Common myeloid progenitor, CD34-positive (primary cell): ENCODE measurements at regions not wholly inside any gene's neighbourhood (a gene's known extent, or its start where the extent isn't known, plus 50 kb on each side); places are given as distances from the start of the nearest gene placed in this dataset.

Experiments
- CTCF ChIA-PET: fragments of 350-600 bp; sonication (Branson Sonifier 250); formaldehyde crosslinking; loops from one replicate; lab custom pipeline; 2021; ENCODE audit warnings: antibody characterized with exemption; lab: Charles Lee
- POLR2A ChIA-PET: fragments of 350-600 bp; sonication (Branson Sonifier 250); formaldehyde crosslinking; loops from one replicate; lab custom pipeline; 2021; ENCODE audit warnings: antibody characterized with exemption; lab: Charles Lee
- DNase-seq, 3 donors: peaks; one replicate each; pipeline versions ENCODE4 v3.0.0 to v3.0.0-alpha.2; 2013
- H3K27ac ChIP-seq, 2 experiments: 1 replicate in 1 of 2; 2 replicates in 1 of 2; pipeline ENCODE4 v1.7.0; 2013; ENCODE audit warnings: inconsistent platforms in 2 of 2, low read length in 2 of 2, mild to moderate bottlenecking in 2 of 2, low read depth in 1 of 2, moderate library complexity in 1 of 2; ENCODE audit not compliant: severe bottlenecking in 2 of 2, insufficient read depth in 1 of 2, poor library complexity in 1 of 2
- H3K27me3 ChIP-seq, 5 experiments: replicated peaks in 2 of 5; 1 replicate in 3 of 5; 2 replicates in 2 of 5; pipeline versions ENCODE4 v1.6.1 to v1.7.0; 2013; ENCODE audit warnings: low read length in 4 of 5, mild to moderate bottlenecking in 2 of 5, moderate library complexity in 2 of 5, inconsistent platforms in 1 of 5; ENCODE audit not compliant: insufficient read depth in 5 of 5, control insufficient read depth in 4 of 5
- H3K36me3 ChIP-seq, 4 experiments: 1 replicate in 2 of 4; 2 replicates in 2 of 4; pipeline versions ENCODE4 v1.6.1 to v1.7.0; 2013; ENCODE audit warnings: low read length in 3 of 4, control low read depth in 1 of 4, mild to moderate bottlenecking in 1 of 4; ENCODE audit not compliant: control insufficient read depth in 4 of 4, insufficient read depth in 4 of 4
- H3K4me1 ChIP-seq, 4 experiments: 1 replicate in 3 of 4; 2 replicates in 1 of 4; pipeline versions ENCODE4 v1.6.1 to v1.7.1; 2013; ENCODE audit warnings: low read length in 3 of 4, mild to moderate bottlenecking in 3 of 4, control low read depth in 1 of 4, inconsistent platforms in 1 of 4, moderate library complexity in 1 of 4; ENCODE audit not compliant: control insufficient read depth in 4 of 4, insufficient read depth in 4 of 4; ENCODE audit errors: control extremely low read depth in 1 of 4
- H3K4me3 ChIP-seq, 7 experiments: 1 replicate in 4 of 7; 2 replicates in 3 of 7; pipeline versions ENCODE4 v1.5.1 to v1.7.0; 2013; ENCODE audit warnings: mild to moderate bottlenecking in 7 of 7, low read length in 6 of 7, moderate library complexity in 6 of 7, inconsistent platforms in 2 of 7, low read depth in 2 of 7, control low read depth in 1 of 7; ENCODE audit not compliant: insufficient read depth in 4 of 7, control insufficient read depth in 1 of 7; ENCODE audit errors: extremely low read depth in 1 of 7
- H3K9me3 ChIP-seq, 5 experiments: 1 replicate in 4 of 5; 2 replicates in 1 of 5; pipeline versions ENCODE4 v1.6.1 to v1.7.1; 2013; ENCODE audit warnings: low read length in 4 of 5, mild to moderate bottlenecking in 2 of 5, inconsistent platforms in 1 of 5, low read depth in 1 of 5, moderate library complexity in 1 of 5; ENCODE audit not compliant: control insufficient read depth in 4 of 5, insufficient read depth in 2 of 5; ENCODE audit errors: control extremely low read depth in 1 of 5
- WGBS: methylation state at CpG from one replicate; pipeline ENCODE4 v1.1.5; 2013; ENCODE audit not compliant: insufficient coverage; 5-methylcytosine and 5-hydroxymethylcytosine counted together

DNA sequence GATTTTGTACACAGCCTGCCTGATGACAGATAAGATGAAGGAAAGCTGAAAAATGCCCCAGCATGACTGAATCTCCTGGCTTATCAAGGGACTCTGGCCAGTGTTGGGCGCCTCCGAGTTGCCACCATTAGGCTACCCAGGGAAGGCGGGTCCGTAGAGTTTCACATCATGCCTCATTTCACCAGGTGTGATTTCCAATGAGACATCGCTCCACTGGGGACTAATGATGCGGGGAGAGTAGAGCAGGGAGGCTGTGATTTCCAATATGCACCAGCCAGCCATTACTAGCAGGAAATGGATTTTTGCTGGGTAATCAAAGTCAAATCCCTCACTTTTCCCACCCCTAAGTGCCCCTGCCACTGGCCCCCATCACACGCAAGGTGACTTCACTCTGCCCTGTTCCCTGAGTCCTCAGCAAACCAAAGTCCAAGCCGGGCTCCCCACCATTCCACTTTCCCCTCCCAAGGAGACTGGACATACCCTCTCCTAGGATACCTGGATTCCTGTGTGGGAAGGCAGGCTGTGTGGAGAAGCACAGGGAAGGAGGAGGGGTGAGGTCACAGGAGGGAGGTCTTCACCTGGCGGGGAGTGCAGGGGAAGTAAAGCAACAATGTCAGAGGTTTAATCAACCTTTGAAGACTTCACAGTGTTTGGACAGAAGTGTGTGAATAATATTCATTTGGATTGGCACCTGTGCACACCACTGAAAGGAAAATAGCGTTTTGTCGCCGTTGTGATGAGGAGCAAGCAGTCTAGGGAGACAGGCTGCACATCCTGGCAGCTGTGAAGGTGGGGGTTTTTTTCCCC is 613.3 kb upstream of the CADM1 start:
- CTCF ChIA-PET, result no interaction called here

GRCh38 chr11:116115801-116116200 is 611.6 kb upstream of the CADM1 start:
- POLR2A ChIA-PET, result no interaction called here
- no peaks in the 10 kb centered on the region for H3K4me1 ChIP-seq
- H3K27me3 ChIP-seq, result peaks cover 0 to 33% (median 5%) of the 10 kb centered on the region in 5 experiments
- DNase-seq, result no peak
- H3K36me3 ChIP-seq, result no peaks in the 10 kb centered on the region
- CTCF ChIA-PET, result no interaction called here
- H3K4me3 ChIP-seq, result no peak overlapping the region
- peaks cover 0 to 11% (median 4%) of the 10 kb centered on the region in 5 experiments for H3K9me3 ChIP-seq
- no peak overlapping the region for H3K27ac ChIP-seq
- WGBS, result no CpG with 5 or more reads among the region's 1 CpG

More for the DNA sequence above, 613.3 kb upstream of the CADM1 start:
- H3K36me3 ChIP-seq, result no peaks in the 10 kb centered on the region
- H3K4me1 ChIP-seq, result no peaks in the 10 kb centered on the region
- H3K4me3 ChIP-seq, result no peak overlapping the region
- DNase-seq, result no peak
- 95% methylated on average over 9 of the region's 12 CpGs for WGBS
- peaks cover 0 to 11% (median 4%) of the 10 kb centered on the region in 5 experiments for H3K9me3 ChIP-seq
- no peak overlapping the region for H3K27ac ChIP-seq
- H3K27me3 ChIP-seq, result peaks cover 0 to 26% (median 2%) of the 10 kb centered on the region in 5 experiments
- POLR2A ChIA-PET, result no interaction called here

- 98% methylated on average over 6 of the region's 8 CpGs for WGBS
- no peak for DNase-seq
- H3K27me3 ChIP-seq, result peaks cover 3 to 33% (median 5%) of the 10 kb centered on the region in 5 experiments
Measured at GRCh38 chr11:116114198-116114651, 610.0 kb upstream of the CADM1 start.

DNA sequence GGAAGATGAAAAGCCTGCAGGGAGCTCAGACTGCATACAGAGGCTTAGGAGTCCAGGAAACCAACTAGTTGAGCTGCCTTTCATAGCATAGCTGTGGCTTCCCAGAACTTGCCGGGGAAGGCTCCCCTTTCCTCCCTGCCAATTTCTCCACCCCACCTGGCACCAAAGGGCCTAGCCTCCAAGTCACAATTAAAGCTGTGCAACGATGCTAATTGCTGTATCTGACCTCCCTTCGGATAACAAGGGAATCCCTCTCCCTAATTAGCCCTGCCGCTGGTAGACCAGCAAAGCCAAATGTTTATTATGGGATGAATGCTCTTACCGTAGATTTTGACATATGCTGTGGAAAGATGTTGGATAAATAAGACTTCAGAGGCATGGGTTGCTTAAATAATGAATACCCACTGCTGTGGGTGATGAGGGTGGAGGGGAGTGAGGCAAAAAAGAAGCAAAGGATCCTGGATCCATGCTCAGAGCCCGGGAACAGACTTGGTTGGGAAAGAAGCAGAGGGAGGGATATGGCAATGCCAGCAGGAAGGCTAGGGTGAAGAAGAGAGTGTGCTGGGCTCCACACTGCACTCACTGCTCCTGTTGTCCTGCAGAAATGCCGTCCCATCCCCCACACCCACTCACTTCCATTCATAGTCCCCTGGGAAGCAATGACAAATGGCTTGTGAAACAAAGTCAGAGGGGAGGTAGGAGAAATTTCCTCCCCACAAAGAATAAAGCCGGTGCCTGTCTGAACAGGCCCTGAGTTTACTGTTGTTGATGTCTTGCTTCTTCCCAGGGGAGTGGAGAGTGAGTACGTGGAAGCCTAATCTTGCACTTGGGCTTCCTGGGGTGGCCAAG is 608.1 kb upstream of the CADM1 start:
- H3K4me1 ChIP-seq, result no peaks in the 10 kb centered on the region
- H3K4me3 ChIP-seq, result no peak overlapping the region
- no peak overlapping the region for H3K27ac ChIP-seq
- ChIA-PET CTCF (interaction anchor here (0.8 kb wide), 1 partner anchor 13 kb away, joined by 3 read pairs; no protein-coding TSS in a partner anchor), POLR2A (no interaction called here)
- H3K9me3 ChIP-seq, result peaks cover 0 to 11% (median 4%) of the 10 kb centered on the region in 5 experiments
- no peaks in the 10 kb centered on the region for H3K36me3 ChIP-seq
- 81% methylated on average over 6 of the region's 9 CpGs for WGBS
- DNase-seq, result no peak
- H3K27me3 ChIP-seq, result peaks cover 3 to 33% (median 6%) of the 10 kb centered on the region in 5 experiments

More at GRCh38 chr11:116114198-116114651, 610.0 kb upstream of the CADM1 start:
- H3K9me3 ChIP-seq, result peaks cover 0 to 11% (median 4%) of the 10 kb centered on the region in 5 experiments
- ChIA-PET CTCF (no interaction called here), POLR2A (no interaction called here)
- no peak overlapping the region for H3K27ac ChIP-seq
- no peaks in the 10 kb centered on the region for H3K36me3 ChIP-seq
- H3K4me1 ChIP-seq, result no peaks in the 10 kb centered on the region
- no peak overlapping the region for H3K4me3 ChIP-seq

DNA sequence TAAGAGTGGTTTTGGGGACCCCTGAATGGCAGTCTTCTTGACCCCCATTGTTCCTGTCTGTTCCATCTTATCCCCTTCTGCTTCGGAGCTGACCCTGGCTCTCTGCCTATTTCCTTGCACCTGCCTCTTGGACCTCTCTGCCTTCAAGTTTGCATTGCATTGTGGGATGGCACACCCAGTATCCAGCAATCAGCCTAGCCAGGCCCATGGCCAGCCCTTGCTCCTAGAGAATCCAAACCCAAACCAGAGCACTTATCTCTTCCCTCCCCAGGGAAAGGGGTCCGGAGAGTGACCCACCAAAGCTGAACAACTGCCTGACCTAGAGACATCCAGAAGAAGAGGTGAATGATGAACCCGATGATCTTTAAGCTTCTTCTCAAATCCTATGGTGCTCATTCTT is 607.3 kb upstream of the CADM1 start:
- DNase-seq, result no peak
- WGBS, result 100% methylated on average over 3 of the region's 3 CpGs
- H3K36me3 ChIP-seq, result no peaks in the 10 kb centered on the region
- no peak overlapping the region for H3K4me3 ChIP-seq
- no peaks in the 10 kb centered on the region for H3K4me1 ChIP-seq
- ChIA-PET POLR2A (no interaction called here), CTCF (interaction anchor here (0.8 kb wide), 1 partner anchor 13 kb away, joined by 3 read pairs; no protein-coding TSS in a partner anchor)
- H3K9me3 ChIP-seq, result peaks cover 0 to 11% (median 4%) of the 10 kb centered on the region in 5 experiments
- no peak overlapping the region for H3K27ac ChIP-seq
- H3K27me3 ChIP-seq, result peaks cover 3 to 32% (median 6%) of the 10 kb centered on the region in 5 experiments

DNA sequence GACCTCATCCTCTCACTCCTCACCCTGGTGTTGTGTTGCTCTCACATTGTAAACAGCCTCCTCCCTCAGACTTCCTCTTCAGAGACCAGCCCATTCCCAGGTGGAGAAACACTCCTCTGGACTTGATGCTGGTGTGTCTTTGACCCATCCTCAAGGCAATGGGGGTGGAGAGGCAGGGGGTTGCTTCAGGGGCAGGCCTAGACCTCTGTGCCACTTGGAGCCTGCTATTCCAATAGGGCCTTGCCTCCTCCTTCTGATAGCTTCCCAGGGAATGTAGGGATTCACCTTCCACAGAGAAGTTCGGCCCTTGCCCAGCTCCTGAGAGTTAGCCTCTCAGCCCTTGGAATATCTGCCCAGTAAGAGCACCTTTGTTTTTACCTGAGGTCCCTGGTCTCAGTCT is 606.6 kb upstream of the CADM1 start:
- no peak overlapping the region for H3K4me3 ChIP-seq
- H3K9me3 ChIP-seq, result peaks cover 0 to 11% (median 4%) of the 10 kb centered on the region in 5 experiments
- DNase-seq, result no peak
- no peaks in the 10 kb centered on the region for H3K4me1 ChIP-seq
- peaks cover 3 to 32% (median 5%) of the 10 kb centered on the region in 5 experiments for H3K27me3 ChIP-seq
- POLR2A ChIA-PET, result no interaction called here
- no peaks in the 10 kb centered on the region for H3K36me3 ChIP-seq
- 100% methylated on average over 1 of the region's 1 CpG for WGBS
- CTCF ChIA-PET, result no interaction called here
- H3K27ac ChIP-seq, result no peak overlapping the region
